B cell (primary cell): ENCODE measurements at regions not wholly inside any gene's neighbourhood (a gene's known extent, or its start where the extent isn't known, plus 50 kb on each side); places are given as distances from the start of the nearest gene placed in this dataset.

ENCODE experiments used
- ATAC-seq: fragments of 200-7000 bp; cut with Tn5 transposase; one replicate; pipeline ENCODE4 v1.10.0; 2021; ENCODE audit warnings: low read depth, mild to moderate bottlenecking, moderate number of reproducible peaks, moderate library complexity
- CTCF ChIA-PET: fragments of 350-600 bp; sonication (Branson Sonifier 250); formaldehyde crosslinking; loops from one replicate; lab custom pipeline; 2021; ENCODE audit warnings: antibody characterized with exemption, inconsistent platforms; lab: Charles Lee
- POLR2A ChIA-PET: fragments of 350-600 bp; sonication (Branson Sonifier 250); formaldehyde crosslinking; loops from one replicate; lab custom pipeline; 2021; ENCODE audit warnings: antibody characterized with exemption; lab: Charles Lee
- DNase-seq: peaks from one replicate; pipeline ENCODE4 v3.0.0; 2013
- H2AFZ ChIP-seq: 2 replicates; pipeline ENCODE4 v1.6.1; 2012; ENCODE audit warnings: mild to moderate bottlenecking, low read depth, low read length; ENCODE audit not compliant: insufficient read depth, poor library complexity, severe bottlenecking
- H3K27ac ChIP-seq, 2 donors: 1 replicate in 1 of 2; 2 replicates in 1 of 2; pipeline ENCODE4 v1.5.1; 2012 to 2013; ENCODE audit warnings: low read length in 2 of 2, mild to moderate bottlenecking in 2 of 2, moderate library complexity in 1 of 2
- H3K27me3 ChIP-seq, 4 experiments: fragments of 200-600 bp in 1 of 4; sonication (generic) in 1 of 4; replicated peaks in 1 of 4; 1 replicate in 2 of 4; 2 replicates in 2 of 4; pipeline versions ENCODE4 v1.6.1 to v1.7.0; 2013 to 2016; ENCODE audit warnings: low read length in 3 of 4, mild to moderate bottlenecking in 2 of 4, mixed read lengths in 1 of 4, moderate library complexity in 1 of 4; ENCODE audit not compliant: insufficient read depth in 4 of 4, control insufficient read depth in 3 of 4; ENCODE audit errors: control extremely low read depth in 1 of 4
- H3K36me3 ChIP-seq, 2 experiments: replicated peaks in 1 of 2; 1 replicate in 1 of 2; 2 replicates in 1 of 2; pipeline versions ENCODE4 v1.6.1 to v1.7.1; 2013; ENCODE audit warnings: low read length in 1 of 2; ENCODE audit not compliant: insufficient read depth in 2 of 2, control insufficient read depth in 1 of 2; ENCODE audit errors: control extremely low read depth in 1 of 2, extremely low read depth in 1 of 2
- H3K4me1 ChIP-seq, 2 donors: fragments of 200-600 bp in 1 of 2; sonication (generic) in 1 of 2; 1 replicate in 1 of 2; 2 replicates in 1 of 2; pipeline versions ENCODE4 v1.5.1 to v1.6.1; 2013 to 2017; ENCODE audit warnings: low read length in 2 of 2; ENCODE audit not compliant: control insufficient read depth in 2 of 2, insufficient read depth in 2 of 2
- H3K4me2 ChIP-seq: replicated peaks from 2 replicates; pipeline ENCODE3; 2012; ENCODE audit warnings: mild to moderate bottlenecking, low read depth, low read length; ENCODE audit not compliant: poor library complexity, severe bottlenecking
- H3K4me3 ChIP-seq, 5 experiments: fragments of 200-600 bp in 1 of 5; sonication (generic) in 1 of 5; 1 replicate in 3 of 5; 2 replicates in 2 of 5; pipeline versions ENCODE4 v1.5.1 to v1.7.0; 2011 to 2016; ENCODE audit warnings: low read length in 4 of 5, mild to moderate bottlenecking in 4 of 5, low read depth in 2 of 5, control low read depth in 1 of 5, moderate library complexity in 1 of 5; ENCODE audit not compliant: insufficient read depth in 1 of 5; ENCODE audit errors: control extremely low read depth in 1 of 5, extremely low read depth in 1 of 5
- H3K79me2 ChIP-seq: fragments of 200-600 bp; sonication (generic); one replicate; pipeline ENCODE4 v1.6.0; 2016; ENCODE audit warnings: low read length; ENCODE audit not compliant: control insufficient read depth, insufficient read depth
- H3K9ac ChIP-seq: fragments of 200-600 bp; sonication (generic); 2 replicates; pipeline ENCODE4 v1.6.1; 2017; ENCODE audit warnings: mild to moderate bottlenecking, low read length, moderate library complexity
- H3K9me3 ChIP-seq, 3 donors: one replicate each; pipeline versions ENCODE4 v1.6.1 to v1.7.1; 2013; ENCODE audit warnings: low read length in 2 of 3; ENCODE audit not compliant: control insufficient read depth in 2 of 3, insufficient read depth in 1 of 3; ENCODE audit errors: control extremely low read depth in 1 of 3
- H4K20me1 ChIP-seq: 2 replicates; pipeline ENCODE4 v1.6.0; 2012; ENCODE audit warnings: mild to moderate bottlenecking, low read length; ENCODE audit not compliant: insufficient read depth, control insufficient read depth, poor library complexity, severe bottlenecking
- H3K27ac Mint-ChIP-seq: one replicate; pipeline ENCODE4 v1.8.0; 2021; ENCODE audit warnings: mixed read lengths
- H3K27me3 Mint-ChIP-seq: one replicate; pipeline ENCODE4 v1.8.0; 2021; ENCODE audit warnings: mixed read lengths
- H3K4me1 Mint-ChIP-seq: one replicate; pipeline ENCODE4 v1.8.0; 2021; ENCODE audit warnings: mixed read lengths
- H3K4me3 Mint-ChIP-seq: one replicate; pipeline ENCODE4 v1.8.0; 2021; ENCODE audit warnings: mixed read lengths
- H3K9me3 Mint-ChIP-seq: one replicate; pipeline ENCODE4 v1.8.0; 2022; ENCODE audit warnings: mixed read lengths; ENCODE audit not compliant: insufficient read depth
- EZH2 ChIP-seq: IDR thresholded peaks from 2 replicates; pipeline ENCODE4 v1.6.1; 2012; ENCODE audit warnings: borderline replicate concordance, low read depth, mild to moderate bottlenecking, moderate library complexity, low read length; ENCODE audit not compliant: insufficient read depth, poor library complexity, severe bottlenecking
- WGBS: methylation state at CpG from one replicate; pipeline ENCODE4 v1.1.5; 2013; ENCODE audit warnings: missing lambda C conversion rate; ENCODE audit not compliant: insufficient coverage; 5-methylcytosine and 5-hydroxymethylcytosine counted together
- intact Hi-C: fragments of 100-400 bp; cut with micrococcal nuclease; formaldehyde crosslinking; loops from one replicate; pipeline ENCODE4 v1.10.0; 2022
- TF ChIP-seq, protein P1 (sequence below): fragments of 200-600 bp; IDR thresholded peaks from one replicate; pipeline ENCODE4 v1.8.0; 2022; ENCODE audit warnings: antibody characterized with exemption, mild to moderate bottlenecking

DNA sequence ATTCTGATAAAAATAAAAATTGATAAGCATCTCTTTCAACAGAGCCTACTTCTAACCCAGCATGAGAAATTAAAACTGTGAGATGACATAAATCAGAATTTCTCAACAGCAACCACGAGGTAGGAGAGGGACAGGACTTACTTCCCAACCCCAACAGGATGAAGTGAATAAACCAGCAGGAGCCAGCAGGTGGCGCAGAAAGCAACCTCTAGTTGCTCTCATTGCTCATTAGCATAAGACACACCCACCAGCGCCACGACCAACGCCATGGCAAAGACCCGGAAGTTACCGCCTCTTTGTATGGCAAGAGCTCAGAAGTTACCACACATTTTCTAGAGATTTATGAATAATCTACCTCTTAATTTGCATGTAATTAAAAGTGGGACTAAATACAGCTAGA lies 189.4 kb upstream of the CDH8 start:
- no peaks in the 10 kb centered on the region for H4K20me1 ChIP-seq
- no peak overlapping the region for H3K27ac ChIP-seq
- ChIA-PET CTCF (no interaction called here), POLR2A (no interaction called here)
- H3K9ac ChIP-seq, result no peak overlapping the region
- intact Hi-C loops, result no loop called here
- no peaks in the 10 kb centered on the region for H3K27me3 ChIP-seq
- no peak overlapping the region for H3K4me3 ChIP-seq
- H3K4me1 Mint-ChIP-seq, result no peaks in the 10 kb centered on the region
- no peak overlapping the region for H3K4me2 ChIP-seq
- H3K4me3 Mint-ChIP-seq, result no peak overlapping the region
- no peaks in the 10 kb centered on the region for H3K79me2 ChIP-seq
- TF ChIP-seq EZH2, result no peak
- TF ChIP-seq, protein P1, sequence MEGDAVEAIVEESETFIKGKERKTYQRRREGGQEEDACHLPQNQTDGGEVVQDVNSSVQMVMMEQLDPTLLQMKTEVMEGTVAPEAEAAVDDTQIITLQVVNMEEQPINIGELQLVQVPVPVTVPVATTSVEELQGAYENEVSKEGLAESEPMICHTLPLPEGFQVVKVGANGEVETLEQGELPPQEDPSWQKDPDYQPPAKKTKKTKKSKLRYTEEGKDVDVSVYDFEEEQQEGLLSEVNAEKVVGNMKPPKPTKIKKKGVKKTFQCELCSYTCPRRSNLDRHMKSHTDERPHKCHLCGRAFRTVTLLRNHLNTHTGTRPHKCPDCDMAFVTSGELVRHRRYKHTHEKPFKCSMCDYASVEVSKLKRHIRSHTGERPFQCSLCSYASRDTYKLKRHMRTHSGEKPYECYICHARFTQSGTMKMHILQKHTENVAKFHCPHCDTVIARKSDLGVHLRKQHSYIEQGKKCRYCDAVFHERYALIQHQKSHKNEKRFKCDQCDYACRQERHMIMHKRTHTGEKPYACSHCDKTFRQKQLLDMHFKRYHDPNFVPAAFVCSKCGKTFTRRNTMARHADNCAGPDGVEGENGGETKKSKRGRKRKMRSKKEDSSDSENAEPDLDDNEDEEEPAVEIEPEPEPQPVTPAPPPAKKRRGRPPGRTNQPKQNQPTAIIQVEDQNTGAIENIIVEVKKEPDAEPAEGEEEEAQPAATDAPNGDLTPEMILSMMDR, result no peak
- no peak overlapping the region for H2AFZ ChIP-seq
- no peaks in the 10 kb centered on the region for H3K27me3 Mint-ChIP-seq
- no peak for ATAC-seq
- H3K9me3 ChIP-seq, result peaks cover 0 to 4% (median 0%) of the 10 kb centered on the region in 3 donors
- H3K4me1 ChIP-seq, result no peaks in the 10 kb centered on the region
- no peaks in the 10 kb centered on the region for H3K36me3 ChIP-seq
- H3K9me3 Mint-ChIP-seq, result no peaks in the 10 kb centered on the region
- H3K27ac Mint-ChIP-seq, result no peak overlapping the region
- DNase-seq, result no peak
- 44% methylated on average over 1 of the region's 7 CpGs for WGBS

DNA sequence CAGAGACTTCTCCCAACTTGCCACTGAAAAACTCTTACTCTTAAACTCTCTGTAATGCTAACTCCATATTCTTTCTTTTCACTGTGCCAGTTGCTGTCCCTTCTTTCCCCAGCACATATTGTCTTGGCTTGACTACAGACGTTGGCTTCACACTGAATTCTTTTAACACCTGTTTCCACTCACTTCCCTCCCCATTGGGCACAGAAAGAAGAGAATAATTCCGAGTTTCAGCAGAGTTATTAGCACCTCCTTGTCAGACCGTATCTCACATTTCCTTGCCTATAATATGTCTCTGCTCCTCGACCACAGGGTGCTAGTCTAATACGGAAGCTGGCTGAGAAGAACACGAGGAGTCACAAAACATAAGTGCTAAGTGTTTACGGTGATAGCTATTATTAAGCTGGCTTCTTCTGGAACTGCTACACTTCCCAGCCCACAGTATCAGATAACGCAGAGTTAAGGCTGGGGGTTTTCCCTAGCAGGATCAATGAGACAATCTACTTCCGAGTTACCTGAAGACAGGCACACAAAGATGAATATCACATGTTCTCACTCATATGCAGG lies 188.5 kb upstream of the CDH8 start:
- H2AFZ ChIP-seq, result no peak overlapping the region
- POLR2A ChIA-PET, result no interaction called here

More for the DNA sequence above, 188.5 kb upstream of the CDH8 start:
- ATAC-seq (no peak), DNase-seq (no peak)
- Mint-ChIP-seq H3K9me3 (no peaks in the 10 kb centered on the region), H3K4me3 (no peak overlapping the region), H3K4me1 (no peaks in the 10 kb centered on the region), H3K27ac (no peak overlapping the region), H3K27me3 (no peaks in the 10 kb centered on the region)
- Histone ChIP-seq H3K4me3 (no peak overlapping the region), H3K4me1 (no peaks in the 10 kb centered on the region), H3K4me2 (no peak overlapping the region), H3K27me3 (no peaks in the 10 kb centered on the region), H3K27ac (no peak overlapping the region), H3K36me3 (no peaks in the 10 kb centered on the region), H4K20me1 (no peaks in the 10 kb centered on the region), H3K79me2 (no peaks in the 10 kb centered on the region), H3K9me3 (peaks cover 0 to 4% (median 0%) of the 10 kb centered on the region in 3 donors), H3K9ac (no peak overlapping the region)
- intact Hi-C loops, result no loop called here
- 54% methylated on average over 4 of the region's 9 CpGs for WGBS
- TF ChIP-seq, protein P1, result no peak
- no peak for TF ChIP-seq EZH2
- CTCF ChIA-PET, result no interaction called here
